GM18502 (cell line): ENCODE measurements at regions not wholly inside any gene's neighbourhood (a gene's known extent, or its start where the extent isn't known, plus 50 kb on each side); places are given as distances from the start of the nearest gene placed in this dataset.

ENCODE experiments used
- ATAC-seq: cut with Tn5 transposase; IDR thresholded peaks from one replicate; pipeline ENCODE4 v1.9.1; 2021; ENCODE audit warnings: mild to moderate bottlenecking; ENCODE audit not compliant: unreplicated experiment, poor library complexity

- ATAC-seq, result no peak
These were observed 198.7 kb downstream of the MYCN start for GRCh38 chr2:16138811-16139662.

GRCh38 chr2:16137080-16137755 is 196.9 kb downstream of the MYCN start:
- ATAC-seq, result no peak

GRCh38 chr2:16136461-16137035 is 196.2 kb downstream of the MYCN start:
- no peak for ATAC-seq

- ATAC-seq, result no peak
These were observed 195.6 kb downstream of the MYCN start for GRCh38 chr2:16135913-16136310.

GRCh38 chr2:16135196-16135912 is 195.0 kb downstream of the MYCN start:
- ATAC-seq, result no peak

- ATAC-seq, result no peak
These were observed 194.3 kb downstream of the MYCN start for GRCh38 chr2:16134436-16135165.

- no peak for ATAC-seq
These were observed 190.6 kb downstream of the MYCN start for GRCh38 chr2:16130906-16131400.

- ATAC-seq, result no peak
These were observed 190.2 kb downstream of the MYCN start for GRCh38 chr2:16130541-16130880.

GRCh38 chr2:16129716-16130540 is 189.6 kb downstream of the MYCN start:
- ATAC-seq, result no peak

GRCh38 chr2:16128746-16129610 is 188.6 kb downstream of the MYCN start:
- ATAC-seq, result no peak

GRCh38 chr2:16127958-16128357 is 187.6 kb downstream of the MYCN start:
- ATAC-seq, result no peak

GRCh38 chr2:16127276-16127940 is 187.1 kb downstream of the MYCN start:
- no peak for ATAC-seq

- ATAC-seq, result no peak
These were observed 186.3 kb downstream of the MYCN start for GRCh38 chr2:16126517-16127275.

GRCh38 chr2:16125614-16126516 is 185.5 kb downstream of the MYCN start:
- ATAC-seq, result no peak

- no peak for ATAC-seq
These were observed 184.7 kb downstream of the MYCN start for GRCh38 chr2:16124881-16125613.
